ENCODE measurements at regions not wholly inside any gene's neighbourhood (a gene's known extent, or its start where the extent isn't known, plus 50 kb on each side); places are given as distances from the start of the nearest gene placed in this dataset.

GRCh38 chr9:29213417-29214153, 1640.3 kb upstream of the C9orf72 start, which contains the start of gene LINGO2:
LINGO2 (minus strand) TSS chr9:29213601.
- DNase-seq (peak in 1 of 3 donors; percentile 44), ATAC-seq (peak in 1 of 4 donors; percentile 31)
- Histone ChIP-seq H3K27ac (no peak within 1 kb of the TSS), H3K9me3 (no peaks in the 10 kb centered on the region), H3K4me3 (peak within 1 kb of the TSS in 2 of 3 donors; percentile 9 to 38), H3K4me1 (peaks cover 0 to 20% (median 0%) of the 10 kb centered on the region in 4 donors), H3K36me3 (no peaks in the 10 kb centered on the region), H3K27me3 (peaks cover 0 to 34% of the 10 kb centered on the region in 2 donors)
- intact Hi-C loops (cut with DNase I) = no loop called here
- TF ChIP-seq POLR2A (IDR thresholded peaks at IDR 0.05) (no peak), CTCF (IDR thresholded peaks at IDR 0.05) (no peak)
- WGBS (ENCODE audit: insufficient coverage, low coverage, low lambda C conversion rate, missing lambda C conversion rate) = 7% methylated on average over 21 of the region's 57 CpGs

- H3K36me3 ChIP-seq = no peaks in the 10 kb centered on the region
- TF ChIP-seq POLR2A (IDR thresholded peaks at IDR 0.05) (no peak), CTCF (IDR thresholded peaks at IDR 0.05) (no peak)
- H3K27me3 ChIP-seq = peaks cover 0 to 34% of the 10 kb centered on the region in 2 donors
- peaks cover 0 to 20% (median 0%) of the 10 kb centered on the region in 4 donors for H3K4me1 ChIP-seq
- intact Hi-C loops (cut with DNase I) = no loop called here
- DNase-seq (no peak), ATAC-seq (no peak)
- 3% methylated on average over 15 of the region's 18 CpGs for WGBS (ENCODE audit: insufficient coverage, low coverage, low lambda C conversion rate, missing lambda C conversion rate)
- H3K4me3 ChIP-seq = no peak overlapping the region
- H3K27ac ChIP-seq = no peak overlapping the region
- no peaks in the 10 kb centered on the region for H3K9me3 ChIP-seq
Observed at GRCh38 chr9:29214154-29214689, 1640.9 kb upstream of the C9orf72 start.

GRCh38 chr9:29214690-29215253, 1641.5 kb upstream of the C9orf72 start:
- peaks cover 0 to 34% of the 10 kb centered on the region in 2 donors for H3K27me3 ChIP-seq
- 3% methylated on average over 24 of the region's 31 CpGs for WGBS (ENCODE audit: insufficient coverage, low coverage, low lambda C conversion rate, missing lambda C conversion rate)
- no peak overlapping the region for H3K4me3 ChIP-seq

DNA sequence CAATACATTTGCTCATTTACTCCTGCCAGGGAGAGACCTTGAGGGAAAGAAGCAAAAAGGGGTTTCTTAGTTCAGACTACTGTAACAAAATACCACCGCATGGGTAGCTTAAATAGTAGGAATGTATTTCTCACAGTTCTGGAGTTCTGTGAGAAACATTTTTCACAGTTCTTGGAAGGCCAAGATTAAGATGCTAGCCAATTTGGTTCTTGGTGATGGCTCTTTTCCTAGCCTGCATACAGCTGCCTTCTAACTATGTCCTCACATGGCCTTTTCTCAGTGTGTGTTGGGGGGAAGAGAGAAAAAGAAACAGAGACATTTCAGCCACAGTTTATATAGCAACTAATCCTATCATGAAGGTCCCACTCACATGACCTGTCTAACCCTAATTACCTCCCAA, 1644.7 kb upstream of the C9orf72 start:
- ATAC-seq = no peak
- WGBS (ENCODE audit: insufficient coverage, low coverage, low lambda C conversion rate, missing lambda C conversion rate) = 40% methylated on average over 1 of the region's 1 CpG
- H3K9me3 ChIP-seq = no peaks in the 10 kb centered on the region
- intact Hi-C loops (cut with DNase I) = no loop called here
- H3K4me3 ChIP-seq = no peak overlapping the region
- H3K27me3 ChIP-seq = peaks cover 0 to 32% of the 10 kb centered on the region in 2 donors
- peaks cover 0 to 8% (median 0%) of the 10 kb centered on the region in 4 donors for H3K4me1 ChIP-seq
- no peak for DNase-seq
- H3K27ac ChIP-seq = no peak overlapping the region
- no peak for TF ChIP-seq CTCF (IDR thresholded peaks at IDR 0.05)
- TF ChIP-seq POLR2A (IDR thresholded peaks at IDR 0.05) = no peak
- H3K36me3 ChIP-seq = no peaks in the 10 kb centered on the region

More at GRCh38 chr9:29214690-29215253, 1641.5 kb upstream of the C9orf72 start:
- DNase-seq (peak in 1 of 3 donors; percentile 32), ATAC-seq (no peak)
- intact Hi-C loops (cut with DNase I) = no loop called here
- Histone ChIP-seq H3K9me3 (no peaks in the 10 kb centered on the region), H3K27ac (no peak overlapping the region), H3K4me1 (peaks cover 0 to 20% (median 0%) of the 10 kb centered on the region in 4 donors), H3K36me3 (no peaks in the 10 kb centered on the region)
- no peak for TF ChIP-seq POLR2A (IDR thresholded peaks at IDR 0.05)
- TF ChIP-seq CTCF (IDR thresholded peaks at IDR 0.05) = no peak

Measured in right lobe of liver (tissue), 6 donors.